Mucosa of stomach (tissue), 1 donor: ENCODE measurements at regions not wholly inside any gene's neighbourhood (a gene's known extent, or its start where the extent isn't known, plus 50 kb on each side); places are given as distances from the start of the nearest gene placed in this dataset.

Experiments
- H3K27me3 ChIP-seq: one replicate; pipeline ENCODE4 v1.7.0; 2013; ENCODE audit warnings: mild to moderate bottlenecking, low read length; ENCODE audit not compliant: control insufficient read depth, insufficient read depth
- H3K36me3 ChIP-seq: one replicate; pipeline ENCODE4 v1.7.0; 2013; ENCODE audit warnings: low read length; ENCODE audit not compliant: control insufficient read depth, insufficient read depth
- H3K4me1 ChIP-seq: one replicate; pipeline ENCODE4 v1.7.0; 2013; ENCODE audit warnings: mild to moderate bottlenecking, low read length; ENCODE audit not compliant: control insufficient read depth, insufficient read depth
- H3K4me3 ChIP-seq: one replicate; pipeline ENCODE4 v1.7.0; 2013; ENCODE audit warnings: low read length
- H3K9ac ChIP-seq: one replicate; pipeline ENCODE4 v1.7.0; 2013; ENCODE audit warnings: mild to moderate bottlenecking, low read length, moderate library complexity
- H3K9me3 ChIP-seq: one replicate; pipeline ENCODE4 v1.7.0; 2013; ENCODE audit warnings: mild to moderate bottlenecking, low read length, moderate library complexity; ENCODE audit not compliant: control insufficient read depth
- donor health status: Pancreatic carcinoma.

- H3K36me3 ChIP-seq = no peaks in the 10 kb centered on the region
- H3K9me3 ChIP-seq = no peaks in the 10 kb centered on the region
- no peaks in the 10 kb centered on the region for H3K27me3 ChIP-seq
- H3K9ac ChIP-seq = no peak overlapping the region
- H3K4me1 ChIP-seq = peaks cover 6% of the 10 kb centered on the region
- no peak overlapping the region for H3K4me3 ChIP-seq
Observed at GRCh38 chr13:34351134-34351533, 533.2 kb downstream of the RFC3 start.

- no peaks in the 10 kb centered on the region for H3K9me3 ChIP-seq
- no peaks in the 10 kb centered on the region for H3K27me3 ChIP-seq
- H3K9ac ChIP-seq = no peak overlapping the region
- H3K4me3 ChIP-seq = no peak overlapping the region
- H3K36me3 ChIP-seq = no peaks in the 10 kb centered on the region
- peaks cover 6% of the 10 kb centered on the region for H3K4me1 ChIP-seq
Observed at GRCh38 chr13:34352958-34353357, 535.0 kb downstream of the RFC3 start.

DNA sequence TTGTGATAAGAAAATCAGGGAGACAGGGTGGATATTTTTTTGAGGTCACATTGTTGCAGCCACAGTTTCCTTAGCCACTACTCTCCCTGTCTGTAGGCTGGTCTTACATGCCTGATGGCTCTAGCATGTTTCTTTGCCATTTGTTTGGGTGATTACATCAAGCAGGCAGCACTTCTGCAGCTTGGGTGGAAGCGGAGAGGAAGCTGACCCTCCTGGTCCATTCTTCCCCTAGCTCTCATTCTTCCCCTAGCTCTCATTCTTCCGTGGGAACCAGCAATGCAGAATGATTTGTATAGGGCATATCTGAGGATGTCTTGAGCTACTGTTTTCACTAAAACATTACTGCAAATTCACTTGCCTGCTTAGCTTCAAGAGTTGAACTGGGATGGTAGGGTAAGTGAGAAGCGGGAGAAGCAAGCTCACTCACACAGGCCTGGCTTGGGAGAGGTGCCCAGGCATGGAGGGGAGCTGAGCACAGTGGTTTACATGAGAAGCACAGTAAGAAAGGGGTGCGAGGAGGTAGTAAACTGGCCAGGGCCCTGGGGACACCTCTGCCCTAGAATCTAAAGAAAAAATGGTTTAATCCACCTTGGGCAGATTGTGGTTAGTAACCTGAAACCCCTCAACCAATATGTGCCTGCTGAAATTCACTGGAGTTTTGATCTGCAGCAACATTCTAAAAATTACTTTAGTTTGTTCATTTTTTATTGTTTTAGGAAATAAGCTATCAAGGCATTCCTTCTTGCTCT is 538.9 kb downstream of the RFC3 start:
- Histone ChIP-seq H3K27me3 (no peaks in the 10 kb centered on the region), H3K36me3 (no peaks in the 10 kb centered on the region), H3K4me1 (no peaks in the 10 kb centered on the region), H3K4me3 (no peak overlapping the region), H3K9ac (no peak overlapping the region), H3K9me3 (no peaks in the 10 kb centered on the region)

- Histone ChIP-seq H3K4me3 (no peak overlapping the region), H3K36me3 (no peaks in the 10 kb centered on the region), H3K27me3 (no peaks in the 10 kb centered on the region), H3K4me1 (no peaks in the 10 kb centered on the region), H3K9me3 (no peaks in the 10 kb centered on the region), H3K9ac (no peak overlapping the region)
Observed at GRCh38 chr13:34357435-34358232, 539.7 kb downstream of the RFC3 start.

- Histone ChIP-seq H3K27me3 (no peaks in the 10 kb centered on the region), H3K9me3 (no peaks in the 10 kb centered on the region), H3K4me3 (no peak overlapping the region), H3K36me3 (no peaks in the 10 kb centered on the region), H3K9ac (no peak overlapping the region), H3K4me1 (no peaks in the 10 kb centered on the region)
Observed at GRCh38 chr13:34358811-34359513, 541.0 kb downstream of the RFC3 start.

GRCh38 chr13:34360702-34361101 is 542.8 kb downstream of the RFC3 start:
- no peak overlapping the region for H3K9ac ChIP-seq
- H3K4me1 ChIP-seq = no peaks in the 10 kb centered on the region
- no peaks in the 10 kb centered on the region for H3K9me3 ChIP-seq
- H3K4me3 ChIP-seq = no peak overlapping the region
- H3K27me3 ChIP-seq = no peaks in the 10 kb centered on the region
- no peaks in the 10 kb centered on the region for H3K36me3 ChIP-seq

GRCh38 chr13:34361560-34361959 is 543.6 kb downstream of the RFC3 start:
- no peaks in the 10 kb centered on the region for H3K9me3 ChIP-seq
- no peak overlapping the region for H3K9ac ChIP-seq
- no peak overlapping the region for H3K4me3 ChIP-seq
- H3K4me1 ChIP-seq = no peaks in the 10 kb centered on the region
- H3K27me3 ChIP-seq = no peaks in the 10 kb centered on the region
- no peaks in the 10 kb centered on the region for H3K36me3 ChIP-seq

GRCh38 chr13:34363266-34363665 is 545.3 kb downstream of the RFC3 start:
- Histone ChIP-seq H3K4me1 (no peaks in the 10 kb centered on the region), H3K36me3 (no peaks in the 10 kb centered on the region), H3K4me3 (no peak overlapping the region), H3K9me3 (no peaks in the 10 kb centered on the region), H3K27me3 (no peaks in the 10 kb centered on the region), H3K9ac (no peak overlapping the region)

- Histone ChIP-seq H3K9ac (no peak overlapping the region), H3K9me3 (no peaks in the 10 kb centered on the region), H3K4me1 (no peaks in the 10 kb centered on the region), H3K36me3 (no peaks in the 10 kb centered on the region), H3K27me3 (no peaks in the 10 kb centered on the region), H3K4me3 (no peak overlapping the region)
Observed at GRCh38 chr13:34364633-34365032, 546.7 kb downstream of the RFC3 start.

GRCh38 chr13:34369931-34370330 is 552.0 kb downstream of the RFC3 start:
- no peaks in the 10 kb centered on the region for H3K36me3 ChIP-seq
- no peak overlapping the region for H3K9ac ChIP-seq
- no peak overlapping the region for H3K4me3 ChIP-seq
- no peaks in the 10 kb centered on the region for H3K4me1 ChIP-seq
- no peaks in the 10 kb centered on the region for H3K27me3 ChIP-seq
- H3K9me3 ChIP-seq = no peaks in the 10 kb centered on the region

DNA sequence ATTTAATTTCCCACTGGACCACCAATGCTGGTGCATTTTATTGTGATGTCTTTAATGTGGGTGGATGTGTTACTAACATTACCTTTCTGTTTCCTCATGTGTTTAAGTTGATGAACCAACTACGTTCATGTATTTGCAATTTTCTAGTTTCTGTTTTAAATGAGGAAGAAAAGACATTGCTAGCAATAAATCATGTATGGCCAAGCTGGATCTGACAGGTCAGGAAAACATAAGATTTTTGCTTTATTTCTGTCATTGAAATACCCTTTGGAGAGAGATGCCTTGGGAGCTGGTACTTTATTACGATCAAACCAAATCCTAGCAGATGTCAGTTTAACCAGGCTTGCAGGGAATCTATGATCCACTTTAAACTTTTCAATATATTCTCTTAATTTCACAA is 553.2 kb downstream of the RFC3 start:
- Histone ChIP-seq H3K9ac (no peak overlapping the region), H3K27me3 (no peaks in the 10 kb centered on the region), H3K4me3 (no peak overlapping the region), H3K36me3 (no peaks in the 10 kb centered on the region), H3K9me3 (no peaks in the 10 kb centered on the region), H3K4me1 (no peaks in the 10 kb centered on the region)
